Panc1 (cell line): ENCODE measurements at regions not wholly inside any gene's neighbourhood (a gene's known extent, or its start where the extent isn't known, plus 50 kb on each side); places are given as distances from the start of the nearest gene placed in this dataset.

Source experiments
- CTCF ChIP-seq: fragments of 450-650 bp; IDR thresholded peaks from 2 replicates; pipeline ENCODE4 v1.5.1; 2017; ENCODE audit warnings: mild to moderate bottlenecking
- POLR2AphosphoS5 ChIP-seq: IDR thresholded peaks from 2 replicates; pipeline ENCODE4 v1.6.1; 2012; ENCODE audit warnings: mild to moderate bottlenecking, low read depth, low read length, moderate library complexity
- REST ChIP-seq, 2 experiments: IDR thresholded peaks; 2 replicates each; pipeline ENCODE4 v1.6.1; 2011 to 2012; ENCODE audit warnings: low read depth in 2 of 2, control low read depth in 1 of 2, low read length in 1 of 2, mild to moderate bottlenecking in 1 of 2, moderate library complexity in 1 of 2; ENCODE audit not compliant: insufficient read depth in 1 of 2
- SIN3A ChIP-seq: IDR thresholded peaks from 2 replicates; pipeline ENCODE4 v1.6.1; 2012; ENCODE audit warnings: low read depth, mild to moderate bottlenecking, low read length, moderate library complexity, borderline replicate concordance; ENCODE audit not compliant: insufficient read depth

GRCh38 chrX:39985551-39985950 lies 112.2 kb downstream of the BCOR start:
- no peak for TF ChIP-seq POLR2AphosphoS5
- no peak for TF ChIP-seq CTCF
- no peak for TF ChIP-seq REST (IDR thresholded peaks at IDR 0.05; ENCODE audit: insufficient read depth in 1 of 2, low read depth in 2 of 2, low read length in 1 of 2)
- TF ChIP-seq SIN3A = no peak
